Heart left ventricle (tissue), 16 donors: ENCODE measurements at regions not wholly inside any gene's neighbourhood (a gene's known extent, or its start where the extent isn't known, plus 50 kb on each side); places are given as distances from the start of the nearest gene placed in this dataset.

ENCODE experiments used
- ATAC-seq, 4 donors: fragments of 200-7000 bp; cut with Tn5 transposase; one replicate each; pipeline ENCODE4 v1.9.1; 2020 to 2022; ENCODE audit warnings: moderate library complexity in 4 of 4, mild to moderate bottlenecking in 3 of 4, moderate number of reproducible peaks in 1 of 4
- DNase-seq, 5 donors: peaks; one replicate each; pipeline ENCODE4 v3.0.0-alpha.2; 2020
- H3K27ac ChIP-seq, 12 donors: fragments of 200-600 bp; sonication (generic) in 4 of 12; one replicate each; pipeline versions ENCODE4 v1.5.0 to v1.8.0; 2016 to 2022; ENCODE audit warnings: mild to moderate bottlenecking in 2 of 12
- H3K27me3 ChIP-seq, 9 donors: fragments of 200-600 bp; sonication (generic) in 2 of 9; one replicate each; pipeline versions ENCODE4 v1.5.1 to v1.8.0; 2016 to 2022; ENCODE audit warnings: mild to moderate bottlenecking in 3 of 9
- H3K36me3 ChIP-seq, 9 donors: fragments of 200-600 bp; sonication (generic) in 2 of 9; one replicate each; pipeline versions ENCODE4 v1.5.0 to v1.8.0; 2018 to 2022; ENCODE audit warnings: mild to moderate bottlenecking in 2 of 9
- H3K4me1 ChIP-seq, 12 donors: fragments of 200-600 bp; sonication (generic) in 4 of 12; one replicate each; pipeline versions ENCODE4 v1.5.0 to v1.8.0; 2016 to 2022; ENCODE audit warnings: mild to moderate bottlenecking in 3 of 12
- H3K4me3 ChIP-seq, 12 donors: fragments of 200-600 bp; sonication (generic) in 4 of 12; one replicate each; pipeline versions ENCODE4 v1.5.0 to v1.8.0; 2017 to 2022; ENCODE audit warnings: mild to moderate bottlenecking in 9 of 12, moderate library complexity in 4 of 12
- H3K9me3 ChIP-seq, 12 donors: fragments of 200-600 bp; sonication (generic) in 4 of 12; one replicate each; pipeline versions ENCODE4 v1.5.0 to v1.8.0; 2016 to 2022; ENCODE audit warnings: mild to moderate bottlenecking in 1 of 12
- POLR2A ChIP-seq, 2 donors: fragments of 450-650 bp; IDR thresholded peaks; one replicate each; pipeline ENCODE4 v1.6.1; 2017; ENCODE audit warnings: antibody characterized with exemption in 2 of 2, mild to moderate bottlenecking in 2 of 2, moderate library complexity in 2 of 2
- WGBS, 4 donors: extraction: QIAGEN DNeasy Blood & Tissue Kit in 2 of 4; methylation state at CpG; one replicate each; pipeline versions ENCODE4 v1.1.5 to v1.1.7; 2013 to 2018; 5-methylcytosine and 5-hydroxymethylcytosine counted together
- intact Hi-C, 10 donors: fragments of 100-400 bp; cut with DNase I; formaldehyde crosslinking; loops; one replicate each; pipeline versions ENCODE4 v1.11.1 to v1.14.2; 2022
- TF ChIP-seq, protein P1 (sequence below), 12 donors: fragments of 200-600 bp; sonication (generic) in 4 of 12; IDR thresholded peaks; one replicate each; pipeline versions ENCODE4 v1.5.0 to v1.8.0; 2018 to 2022; ENCODE audit warnings: antibody characterized with exemption in 12 of 12, mild to moderate bottlenecking in 5 of 12
- donor health status: ischemic (EF 13 %, LVEDD 7.1; RV severe dilation, severe dysfunction).
- donor health status: healthy with polysubstance abuse.
- donor health status: DM: no; HTN: yes; CAD: no.
- donor health status: DM: no; HTN: no; CAD: no.
- donor health status: ischemic (EF 25% LVEDD 6.9; RV normal size, moderate dysfunction).
- donor health status: ischemic (EF 25% LVEDD 5.7; RV mildly dilated, moderate dysfunction).
- donor health status: healthy.
- donor health status: DM: yes; HTN: yes; CAD: no.
- donor health status: ischemic (EF 35%, LVEDD 5.7; RV mildly dilated, moderate dysfunction).
- donor health status: nonischemic (EF 11% LVEDD 7.7; RV severe dilation, severe dysfunction).
- donor health status: DM: yes; HTN: yes; CAD: no.
- donor health status: PGD.
- donor health status: ischemic (EF 29% LVEDD 5.4; RV normal size, mild dysfunction).
- donor health status: nonischemic (EF 23%, LVEDD 6.1; RV moderate dilation, normal function).

DNA sequence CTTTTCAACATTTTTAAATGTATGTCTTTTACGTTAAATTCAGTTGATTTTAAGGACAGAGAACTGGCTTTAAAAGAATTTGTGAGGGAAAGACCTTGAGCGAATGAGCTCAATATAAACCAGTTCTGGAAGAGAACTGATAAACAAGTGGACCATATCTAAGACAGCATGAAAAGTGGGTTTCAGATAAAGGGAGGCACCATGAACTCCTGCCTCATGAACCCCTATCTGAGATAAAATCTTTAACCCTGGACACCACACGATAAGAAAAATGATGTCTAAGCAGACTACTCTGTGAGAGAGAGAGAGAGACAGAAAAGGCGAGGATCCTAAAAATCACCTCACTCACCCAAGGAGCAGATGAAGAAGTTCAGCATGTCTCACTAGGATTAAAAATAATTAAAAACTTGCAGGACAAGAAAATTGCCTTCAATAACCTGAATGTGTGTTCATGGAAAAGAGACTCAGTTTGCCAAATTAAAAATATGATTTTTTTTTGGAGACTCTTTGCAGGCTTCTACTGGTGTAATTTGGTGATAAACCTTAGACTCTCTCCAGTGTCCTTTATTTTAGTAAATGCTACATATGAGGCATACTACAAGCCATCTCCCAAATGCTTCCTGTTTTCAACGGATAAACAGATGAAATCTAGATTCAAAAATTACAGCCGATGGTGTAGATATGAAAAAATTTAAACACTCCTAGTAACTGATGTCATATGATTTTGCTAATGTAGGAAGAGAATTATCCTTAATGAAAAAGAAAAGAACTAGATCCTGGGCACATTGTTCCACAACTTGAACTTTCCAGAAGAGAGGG, 299.5 kb downstream of the ADGB start:
- 80 to 84% (median 81%) methylated on average over 6 of the region's 6 CpGs for WGBS, 4 donors
- H3K27ac ChIP-seq = no peak overlapping the region
- no peak overlapping the region for H3K4me3 ChIP-seq
- H3K9me3 ChIP-seq = no peaks in the 10 kb centered on the region
- no peaks in the 10 kb centered on the region for H3K36me3 ChIP-seq
- intact Hi-C loops = no loop called here
- H3K4me1 ChIP-seq = no peaks in the 10 kb centered on the region
- DNase-seq (no peak), ATAC-seq (no peak)
- no peaks in the 10 kb centered on the region for H3K27me3 ChIP-seq
- TF ChIP-seq POLR2A (IDR thresholded peaks at IDR 0.05) = no peak
- TF ChIP-seq, protein P1, sequence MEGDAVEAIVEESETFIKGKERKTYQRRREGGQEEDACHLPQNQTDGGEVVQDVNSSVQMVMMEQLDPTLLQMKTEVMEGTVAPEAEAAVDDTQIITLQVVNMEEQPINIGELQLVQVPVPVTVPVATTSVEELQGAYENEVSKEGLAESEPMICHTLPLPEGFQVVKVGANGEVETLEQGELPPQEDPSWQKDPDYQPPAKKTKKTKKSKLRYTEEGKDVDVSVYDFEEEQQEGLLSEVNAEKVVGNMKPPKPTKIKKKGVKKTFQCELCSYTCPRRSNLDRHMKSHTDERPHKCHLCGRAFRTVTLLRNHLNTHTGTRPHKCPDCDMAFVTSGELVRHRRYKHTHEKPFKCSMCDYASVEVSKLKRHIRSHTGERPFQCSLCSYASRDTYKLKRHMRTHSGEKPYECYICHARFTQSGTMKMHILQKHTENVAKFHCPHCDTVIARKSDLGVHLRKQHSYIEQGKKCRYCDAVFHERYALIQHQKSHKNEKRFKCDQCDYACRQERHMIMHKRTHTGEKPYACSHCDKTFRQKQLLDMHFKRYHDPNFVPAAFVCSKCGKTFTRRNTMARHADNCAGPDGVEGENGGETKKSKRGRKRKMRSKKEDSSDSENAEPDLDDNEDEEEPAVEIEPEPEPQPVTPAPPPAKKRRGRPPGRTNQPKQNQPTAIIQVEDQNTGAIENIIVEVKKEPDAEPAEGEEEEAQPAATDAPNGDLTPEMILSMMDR (IDR thresholded peaks at IDR 0.05) = no peak

DNA sequence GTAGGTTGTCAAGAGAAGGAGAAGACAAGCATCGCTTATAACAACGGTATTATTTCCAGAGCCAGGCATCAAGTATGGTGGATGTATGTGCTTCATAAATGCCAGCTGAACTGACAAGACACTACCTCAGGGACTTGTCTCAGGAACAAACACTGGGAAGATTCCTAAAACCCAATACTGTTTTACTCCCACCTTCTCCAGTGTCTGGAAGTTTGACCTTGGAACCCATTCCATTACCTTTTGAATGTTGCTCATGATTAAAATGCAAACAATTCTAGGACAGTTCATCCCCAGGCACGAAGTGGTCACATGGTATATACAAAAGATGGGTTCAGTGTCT, 300.1 kb downstream of the ADGB start:
- no peak for DNase-seq
- TF ChIP-seq, protein P1 (IDR thresholded peaks at IDR 0.05) = no peak
- TF ChIP-seq POLR2A (IDR thresholded peaks at IDR 0.05) = no peak
- no peaks in the 10 kb centered on the region for H3K36me3 ChIP-seq
- WGBS, 4 donors = 94 to 96% (median 94%) methylated on average over 3 of the region's 3 CpGs
- no peak for ATAC-seq
- H3K27me3 ChIP-seq = no peaks in the 10 kb centered on the region
- no peaks in the 10 kb centered on the region for H3K9me3 ChIP-seq
- H3K27ac ChIP-seq = no peak overlapping the region
- intact Hi-C loops = no loop called here
- H3K4me3 ChIP-seq = no peak overlapping the region
- no peaks in the 10 kb centered on the region for H3K4me1 ChIP-seq

DNA sequence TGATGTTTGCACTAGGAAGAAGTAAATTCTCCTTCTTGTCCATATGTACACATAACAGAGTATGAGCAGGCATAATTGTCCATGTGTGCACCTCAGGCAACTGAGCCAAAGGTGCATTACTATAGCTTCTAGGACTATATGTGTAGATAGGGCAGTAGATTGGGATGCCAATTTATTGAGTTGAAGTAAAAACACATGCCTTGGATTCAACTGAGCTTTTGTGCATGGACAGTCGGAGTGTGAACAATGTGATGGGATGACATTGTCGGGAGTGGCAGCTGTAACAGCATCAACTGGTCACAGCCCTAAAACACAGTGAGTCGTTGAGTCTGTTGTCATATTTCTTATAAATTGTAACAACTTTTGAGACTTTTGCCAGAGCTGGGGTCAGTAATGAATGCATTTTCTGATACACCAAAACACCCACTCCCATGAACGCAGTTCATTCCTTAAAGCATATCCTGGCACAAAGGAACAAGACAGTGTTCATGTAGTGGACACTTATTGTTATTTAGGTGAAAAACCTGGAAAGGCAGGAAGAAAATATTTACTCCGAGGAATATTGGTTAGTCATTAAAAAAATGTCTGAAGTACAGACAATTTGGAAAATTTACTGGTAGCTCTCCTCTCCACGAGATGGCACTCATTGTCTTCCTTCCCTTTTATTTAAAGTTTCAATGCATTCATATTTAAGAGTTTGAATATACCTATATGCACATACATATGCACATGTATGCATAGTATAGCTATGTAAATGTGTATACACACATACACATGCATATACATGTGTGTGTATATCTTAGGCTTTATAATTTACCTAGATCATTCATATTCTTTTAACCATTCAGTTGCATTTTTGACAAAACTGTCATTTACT, 302.0 kb upstream of the STXBP5 start:
- TF ChIP-seq, protein P1 (IDR thresholded peaks at IDR 0.05) = peak in 3 of 12 donors; percentile 15 to 32 (median 19)
- TF ChIP-seq POLR2A (IDR thresholded peaks at IDR 0.05) = no peak
- intact Hi-C loops = loop anchor here in 2 of 10 donors (5.0 to 10.0 kb wide), 2 partner anchors 380 to 383 kb away; no protein-coding TSS in a partner anchor
- 91 to 94% (median 92%) methylated on average over 6 of the region's 6 CpGs for WGBS, 4 donors
- no peak overlapping the region for H3K27ac ChIP-seq
- DNase-seq = no peak
- peaks cover 0 to 13% (median 7%) of the 10 kb centered on the region in 12 donors for H3K4me1 ChIP-seq
- H3K36me3 ChIP-seq = no peaks in the 10 kb centered on the region
- no peaks in the 10 kb centered on the region for H3K27me3 ChIP-seq
- no peaks in the 10 kb centered on the region for H3K9me3 ChIP-seq
- ATAC-seq = no peak
- no peak overlapping the region for H3K4me3 ChIP-seq

GRCh38 chr6:146902846-146903245, 301.4 kb upstream of the STXBP5 start:
- TF ChIP-seq, protein P1 (IDR thresholded peaks at IDR 0.05) = no peak
- Histone ChIP-seq H3K27me3 (no peaks in the 10 kb centered on the region), H3K36me3 (no peaks in the 10 kb centered on the region), H3K4me3 (no peak overlapping the region), H3K9me3 (no peaks in the 10 kb centered on the region), H3K4me1 (peaks cover 0 to 13% (median 7%) of the 10 kb centered on the region in 12 donors), H3K27ac (no peak overlapping the region)
- intact Hi-C loops = loop anchor here in 2 of 10 donors (5.0 to 10.0 kb wide), 2 partner anchors 379 to 382 kb away; no protein-coding TSS in a partner anchor
- ATAC-seq (peak in 1 of 4 donors; percentile 28), DNase-seq (no peak)
- 67 to 93% (median 86%) methylated on average over 1 of the region's 1 CpG for WGBS, 4 donors
